ENCODE measurements at regions not wholly inside any gene's neighbourhood (a gene's known extent, or its start where the extent isn't known, plus 50 kb on each side); places are given as distances from the start of the nearest gene placed in this dataset.

DNA sequence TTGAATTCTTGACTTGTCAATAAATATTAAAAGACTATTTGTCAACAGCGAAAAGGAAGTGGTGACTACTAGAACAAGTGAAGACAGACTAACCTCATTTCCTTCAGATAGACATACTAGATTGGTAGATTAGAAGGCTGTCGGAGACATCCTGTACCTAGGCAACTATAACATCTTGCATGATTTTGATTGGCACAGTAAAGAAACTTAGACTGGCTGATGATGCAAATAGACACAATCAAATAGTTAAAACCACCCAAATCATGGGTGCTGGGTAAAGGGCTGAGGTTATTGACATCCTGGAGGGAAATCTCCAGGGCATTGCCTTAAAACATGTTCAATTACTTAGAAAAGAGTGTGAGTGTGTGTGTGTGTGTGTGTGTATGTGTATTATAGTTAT is 85.9 kb upstream of the EDEM3 start:
- ATAC-seq (no peak), DNase-seq (ENCODE audit: low spot score) (no peak)
- Mint-ChIP-seq H3K4me1 (0 out of 2 replicates have a peak, but pooled peaks cover 8% of the 10 kb centered on the region), H3K36me3 (no peaks in the 10 kb centered on the region), H3K4me3 (no peak overlapping the region), H3K27ac (no peak overlapping the region), H3K9me3 (0 out of 2 replicates have a peak, but pooled peaks cover 6% of the 10 kb centered on the region), H3K27me3 (ENCODE audit: low read depth) (no peaks in the 10 kb centered on the region)
- TF ChIP-seq, protein P1, sequence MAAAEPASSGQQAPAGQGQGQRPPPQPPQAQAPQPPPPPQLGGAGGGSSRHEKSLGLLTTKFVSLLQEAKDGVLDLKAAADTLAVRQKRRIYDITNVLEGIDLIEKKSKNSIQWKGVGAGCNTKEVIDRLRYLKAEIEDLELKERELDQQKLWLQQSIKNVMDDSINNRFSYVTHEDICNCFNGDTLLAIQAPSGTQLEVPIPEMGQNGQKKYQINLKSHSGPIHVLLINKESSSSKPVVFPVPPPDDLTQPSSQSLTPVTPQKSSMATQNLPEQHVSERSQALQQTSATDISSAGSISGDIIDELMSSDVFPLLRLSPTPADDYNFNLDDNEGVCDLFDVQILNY (CRISPR knock-in tag; IDR thresholded peaks at IDR 0.05): no peak
- no peak for TF ChIP-seq AFF4 (CRISPR knock-in tag; IDR thresholded peaks at IDR 0.05; ENCODE audit: borderline replicate concordance)
- POLR2A ChIA-PET: no interaction called here
- CTCF ChIA-PET: no interaction called here

DNA sequence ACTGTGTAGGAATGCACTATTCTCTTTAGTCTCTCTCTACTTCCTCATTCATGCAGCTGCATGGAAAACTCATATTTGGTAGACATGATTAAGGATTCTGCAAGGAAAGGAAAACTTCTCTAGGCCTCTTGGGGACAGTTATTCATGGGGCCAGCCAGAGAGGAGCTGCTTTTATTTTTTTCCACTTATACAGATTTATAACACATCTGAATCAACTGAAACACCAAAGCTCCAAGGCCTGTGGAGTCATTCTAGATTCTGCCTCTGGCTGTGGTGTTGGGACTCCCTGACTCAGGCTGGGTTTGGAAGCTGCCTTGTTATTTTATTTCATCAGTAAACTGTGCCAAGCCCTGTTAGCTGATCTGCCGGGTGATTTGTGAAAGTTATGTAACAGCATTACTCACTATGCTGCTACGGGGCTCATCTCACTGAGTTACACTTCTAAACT is 83.9 kb upstream of the EDEM3 start:
- Mint-ChIP-seq H3K9me3 (peaks cover 13% of the 10 kb centered on the region), H3K27me3 (ENCODE audit: low read depth) (no peaks in the 10 kb centered on the region), H3K27ac (no peak overlapping the region), H3K4me3 (no peak overlapping the region), H3K36me3 (peaks cover 10% of the 10 kb centered on the region), H3K4me1 (0 out of 2 replicates have a peak, but pooled peaks cover 8% of the 10 kb centered on the region)
- ChIA-PET CTCF (no interaction called here), POLR2A (no interaction called here)
- TF ChIP-seq ZNF532 (CRISPR knock-in tag; IDR thresholded peaks at IDR 0.05; ENCODE audit: borderline replicate concordance) (no peak), ZNF423 (CRISPR knock-in tag; IDR thresholded peaks at IDR 0.05) (no peak), RORB (CRISPR knock-in tag; IDR thresholded peaks at IDR 0.05) (no peak), IRF2 (CRISPR knock-in tag; IDR thresholded peaks at IDR 0.05; ENCODE audit: borderline replicate concordance, low read depth) (no peak), EMX1 (CRISPR knock-in tag; IDR thresholded peaks at IDR 0.05) (no peak), ZNF416 (CRISPR knock-in tag; IDR thresholded peaks at IDR 0.05) (no peak), ZNF138 (CRISPR knock-in tag; conservative IDR thresholded peaks at IDR 0.05) (no peak), STAT6 (CRISPR knock-in tag; conservative IDR thresholded peaks at IDR 0.05; ENCODE audit: low read depth) (no peak), ATF1 (CRISPR knock-in tag; IDR thresholded peaks at IDR 0.05) (no peak)
- TF ChIP-seq, protein P2, sequence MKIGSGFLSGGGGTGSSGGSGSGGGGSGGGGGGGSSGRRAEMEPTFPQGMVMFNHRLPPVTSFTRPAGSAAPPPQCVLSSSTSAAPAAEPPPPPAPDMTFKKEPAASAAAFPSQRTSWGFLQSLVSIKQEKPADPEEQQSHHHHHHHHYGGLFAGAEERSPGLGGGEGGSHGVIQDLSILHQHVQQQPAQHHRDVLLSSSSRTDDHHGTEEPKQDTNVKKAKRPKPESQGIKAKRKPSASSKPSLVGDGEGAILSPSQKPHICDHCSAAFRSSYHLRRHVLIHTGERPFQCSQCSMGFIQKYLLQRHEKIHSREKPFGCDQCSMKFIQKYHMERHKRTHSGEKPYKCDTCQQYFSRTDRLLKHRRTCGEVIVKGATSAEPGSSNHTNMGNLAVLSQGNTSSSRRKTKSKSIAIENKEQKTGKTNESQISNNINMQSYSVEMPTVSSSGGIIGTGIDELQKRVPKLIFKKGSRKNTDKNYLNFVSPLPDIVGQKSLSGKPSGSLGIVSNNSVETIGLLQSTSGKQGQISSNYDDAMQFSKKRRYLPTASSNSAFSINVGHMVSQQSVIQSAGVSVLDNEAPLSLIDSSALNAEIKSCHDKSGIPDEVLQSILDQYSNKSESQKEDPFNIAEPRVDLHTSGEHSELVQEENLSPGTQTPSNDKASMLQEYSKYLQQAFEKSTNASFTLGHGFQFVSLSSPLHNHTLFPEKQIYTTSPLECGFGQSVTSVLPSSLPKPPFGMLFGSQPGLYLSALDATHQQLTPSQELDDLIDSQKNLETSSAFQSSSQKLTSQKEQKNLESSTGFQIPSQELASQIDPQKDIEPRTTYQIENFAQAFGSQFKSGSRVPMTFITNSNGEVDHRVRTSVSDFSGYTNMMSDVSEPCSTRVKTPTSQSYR (CRISPR knock-in tag; IDR thresholded peaks at IDR 0.05): no peak
- TF ChIP-seq, protein P3, sequence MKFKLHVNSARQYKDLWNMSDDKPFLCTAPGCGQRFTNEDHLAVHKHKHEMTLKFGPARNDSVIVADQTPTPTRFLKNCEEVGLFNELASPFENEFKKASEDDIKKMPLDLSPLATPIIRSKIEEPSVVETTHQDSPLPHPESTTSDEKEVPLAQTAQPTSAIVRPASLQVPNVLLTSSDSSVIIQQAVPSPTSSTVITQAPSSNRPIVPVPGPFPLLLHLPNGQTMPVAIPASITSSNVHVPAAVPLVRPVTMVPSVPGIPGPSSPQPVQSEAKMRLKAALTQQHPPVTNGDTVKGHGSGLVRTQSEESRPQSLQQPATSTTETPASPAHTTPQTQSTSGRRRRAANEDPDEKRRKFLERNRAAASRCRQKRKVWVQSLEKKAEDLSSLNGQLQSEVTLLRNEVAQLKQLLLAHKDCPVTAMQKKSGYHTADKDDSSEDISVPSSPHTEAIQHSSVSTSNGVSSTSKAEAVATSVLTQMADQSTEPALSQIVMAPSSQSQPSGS (CRISPR knock-in tag; IDR thresholded peaks at IDR 0.05; ENCODE audit: borderline replicate concordance, low read depth): no peak
- TF ChIP-seq, protein P4, sequence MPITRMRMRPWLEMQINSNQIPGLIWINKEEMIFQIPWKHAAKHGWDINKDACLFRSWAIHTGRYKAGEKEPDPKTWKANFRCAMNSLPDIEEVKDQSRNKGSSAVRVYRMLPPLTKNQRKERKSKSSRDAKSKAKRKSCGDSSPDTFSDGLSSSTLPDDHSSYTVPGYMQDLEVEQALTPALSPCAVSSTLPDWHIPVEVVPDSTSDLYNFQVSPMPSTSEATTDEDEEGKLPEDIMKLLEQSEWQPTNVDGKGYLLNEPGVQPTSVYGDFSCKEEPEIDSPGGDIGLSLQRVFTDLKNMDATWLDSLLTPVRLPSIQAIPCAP (CRISPR knock-in tag; IDR thresholded peaks at IDR 0.05): no peak
- TF ChIP-seq, protein P5, sequence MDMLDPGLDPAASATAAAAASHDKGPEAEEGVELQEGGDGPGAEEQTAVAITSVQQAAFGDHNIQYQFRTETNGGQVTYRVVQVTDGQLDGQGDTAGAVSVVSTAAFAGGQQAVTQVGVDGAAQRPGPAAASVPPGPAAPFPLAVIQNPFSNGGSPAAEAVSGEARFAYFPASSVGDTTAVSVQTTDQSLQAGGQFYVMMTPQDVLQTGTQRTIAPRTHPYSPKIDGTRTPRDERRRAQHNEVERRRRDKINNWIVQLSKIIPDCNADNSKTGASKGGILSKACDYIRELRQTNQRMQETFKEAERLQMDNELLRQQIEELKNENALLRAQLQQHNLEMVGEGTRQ (CRISPR knock-in tag; IDR thresholded peaks at IDR 0.05): no peak
- ATAC-seq (no peak), DNase-seq (ENCODE audit: low spot score) (no peak)

Data from WTC11 (cell line).